WTC11 (cell line): ENCODE measurements at regions not wholly inside any gene's neighbourhood (a gene's known extent, or its start where the extent isn't known, plus 50 kb on each side); places are given as distances from the start of the nearest gene placed in this dataset.

ENCODE experiments used
- ATAC-seq: fragments of 200-7000 bp; cut with Tn5 transposase; 2 replicates; pipeline ENCODE4 v1.10.0; 2021; ENCODE audit warnings: mild to moderate bottlenecking, moderate library complexity
- CTCF ChIA-PET: fragments of 300-600 bp; sonication (Branson Sonifier 250); formaldehyde crosslinking; loops from one replicate; lab custom pipeline; 2021; ENCODE audit warnings: antibody characterized with exemption; lab: Charles Lee
- POLR2A ChIA-PET: fragments of 350-600 bp; sonication (Branson Sonifier 250); formaldehyde crosslinking; loops from one replicate; lab custom pipeline; 2021; ENCODE audit warnings: antibody characterized with exemption; lab: Charles Lee
- DNase-seq: peaks from one replicate; pipeline ENCODE4 v3.0.0; 2021; ENCODE audit warnings: low spot score
- H3K27ac Mint-ChIP-seq: 2 replicates; pipeline ENCODE4 v1.8.0; 2021; ENCODE audit warnings: mixed read lengths
- H3K27me3 Mint-ChIP-seq: 2 replicates; pipeline ENCODE4 v1.8.0; 2021; ENCODE audit warnings: low read depth, mild to moderate bottlenecking, moderate library complexity, mixed read lengths
- H3K36me3 Mint-ChIP-seq: 2 replicates; pipeline ENCODE4 v1.8.0; 2021; ENCODE audit warnings: mixed read lengths
- H3K4me1 Mint-ChIP-seq: 2 replicates; pipeline ENCODE4 v1.8.0; 2022; ENCODE audit warnings: mixed read lengths
- H3K4me3 Mint-ChIP-seq: 2 replicates; pipeline ENCODE4 v1.8.0; 2021; ENCODE audit warnings: mild to moderate bottlenecking, moderate library complexity, mixed read lengths
- H3K9me3 Mint-ChIP-seq: 2 replicates; pipeline ENCODE4 v1.8.0; 2021; ENCODE audit warnings: mixed read lengths
- ELF4 ChIP-seq: sonication (generic); formaldehyde crosslinking; IDR thresholded peaks from 2 replicates; pipeline ENCODE4 v1.8.1; 2022; ENCODE audit warnings: low read depth, mild to moderate bottlenecking, moderate library complexity, missing genetic modification reagents
- ESRRA ChIP-seq: sonication (generic); formaldehyde crosslinking; IDR thresholded peaks from 2 replicates; pipeline ENCODE4 v1.8.1; 2022; ENCODE audit warnings: mild to moderate bottlenecking, missing genetic modification reagents, borderline replicate concordance
- HMGXB4 ChIP-seq: sonication (generic); formaldehyde crosslinking; IDR thresholded peaks from 2 replicates; pipeline ENCODE4 v1.8.1; 2023; ENCODE audit warnings: mild to moderate bottlenecking, moderate library complexity, missing genetic modification reagents
- IRF1 ChIP-seq: sonication (generic); formaldehyde crosslinking; IDR thresholded peaks from 2 replicates; pipeline ENCODE4 v1.8.0; 2023; ENCODE audit warnings: missing genetic modification reagents
- MXD4 ChIP-seq: fragments of 250-450 bp; sonication (Bioruptor Pico); IDR thresholded peaks from 2 replicates; pipeline ENCODE4 v1.8.0; 2021; ENCODE audit warnings: mild to moderate bottlenecking, moderate library complexity, borderline replicate concordance
- MYBL2 ChIP-seq: sonication (generic); formaldehyde crosslinking; IDR thresholded peaks from 2 replicates; pipeline ENCODE4 v1.8.1; 2023; ENCODE audit warnings: mild to moderate bottlenecking, moderate library complexity, missing genetic modification reagents
- NR1H2 ChIP-seq: sonication (generic); formaldehyde crosslinking; IDR thresholded peaks from 2 replicates; pipeline ENCODE4 v1.9.0; 2021; ENCODE audit warnings: mild to moderate bottlenecking, moderate library complexity, missing genetic modification reagents
- SMAD4 ChIP-seq: sonication (generic); formaldehyde crosslinking; IDR thresholded peaks from 2 replicates; pipeline ENCODE4 v1.8.0; 2022; ENCODE audit warnings: mild to moderate bottlenecking, missing genetic modification reagents
- SP1 ChIP-seq: sonication (generic); formaldehyde crosslinking; conservative IDR thresholded peaks from 2 replicates; pipeline ENCODE4 v1.8.1; 2022; ENCODE audit warnings: missing genetic modification reagents
- ZNF232 ChIP-seq: sonication (generic); formaldehyde crosslinking; IDR thresholded peaks from 2 replicates; pipeline ENCODE4 v1.8.0; 2022; ENCODE audit warnings: mild to moderate bottlenecking, missing genetic modification reagents
- ZNF416 ChIP-seq: fragments of 250-450 bp; sonication (Bioruptor Pico); IDR thresholded peaks from 2 replicates; pipeline ENCODE4 v1.9.0; 2021; ENCODE audit warnings: mild to moderate bottlenecking, inconsistent platforms
- TF ChIP-seq, protein P1 (sequence below): sonication (generic); formaldehyde crosslinking; IDR thresholded peaks from 2 replicates; pipeline ENCODE4 v1.8.1; 2023; ENCODE audit warnings: mild to moderate bottlenecking, missing genetic modification reagents
- TF ChIP-seq, protein P2 (sequence below): fragments of 250-450 bp; sonication (Bioruptor Pico); IDR thresholded peaks from 2 replicates; pipeline ENCODE4 v1.9.0; 2021; ENCODE audit warnings: mild to moderate bottlenecking, borderline replicate concordance
- TF ChIP-seq, protein P3 (sequence below): sonication (generic); formaldehyde crosslinking; conservative IDR thresholded peaks from 2 replicates; pipeline ENCODE4 v1.8.1; 2022; ENCODE audit warnings: mild to moderate bottlenecking, missing genetic modification reagents

- TF ChIP-seq, protein P1, sequence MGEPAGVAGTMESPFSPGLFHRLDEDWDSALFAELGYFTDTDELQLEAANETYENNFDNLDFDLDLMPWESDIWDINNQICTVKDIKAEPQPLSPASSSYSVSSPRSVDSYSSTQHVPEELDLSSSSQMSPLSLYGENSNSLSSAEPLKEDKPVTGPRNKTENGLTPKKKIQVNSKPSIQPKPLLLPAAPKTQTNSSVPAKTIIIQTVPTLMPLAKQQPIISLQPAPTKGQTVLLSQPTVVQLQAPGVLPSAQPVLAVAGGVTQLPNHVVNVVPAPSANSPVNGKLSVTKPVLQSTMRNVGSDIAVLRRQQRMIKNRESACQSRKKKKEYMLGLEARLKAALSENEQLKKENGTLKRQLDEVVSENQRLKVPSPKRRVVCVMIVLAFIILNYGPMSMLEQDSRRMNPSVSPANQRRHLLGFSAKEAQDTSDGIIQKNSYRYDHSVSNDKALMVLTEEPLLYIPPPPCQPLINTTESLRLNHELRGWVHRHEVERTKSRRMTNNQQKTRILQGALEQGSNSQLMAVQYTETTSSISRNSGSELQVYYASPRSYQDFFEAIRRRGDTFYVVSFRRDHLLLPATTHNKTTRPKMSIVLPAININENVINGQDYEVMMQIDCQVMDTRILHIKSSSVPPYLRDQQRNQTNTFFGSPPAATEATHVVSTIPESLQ (CRISPR knock-in tag), result no peak
- TF ChIP-seq ZNF232 (CRISPR knock-in tag) (no peak), SP1 (CRISPR knock-in tag) (no peak), NR1H2 (CRISPR knock-in tag) (no peak), MYBL2 (no peak)
- TF ChIP-seq, protein P2, sequence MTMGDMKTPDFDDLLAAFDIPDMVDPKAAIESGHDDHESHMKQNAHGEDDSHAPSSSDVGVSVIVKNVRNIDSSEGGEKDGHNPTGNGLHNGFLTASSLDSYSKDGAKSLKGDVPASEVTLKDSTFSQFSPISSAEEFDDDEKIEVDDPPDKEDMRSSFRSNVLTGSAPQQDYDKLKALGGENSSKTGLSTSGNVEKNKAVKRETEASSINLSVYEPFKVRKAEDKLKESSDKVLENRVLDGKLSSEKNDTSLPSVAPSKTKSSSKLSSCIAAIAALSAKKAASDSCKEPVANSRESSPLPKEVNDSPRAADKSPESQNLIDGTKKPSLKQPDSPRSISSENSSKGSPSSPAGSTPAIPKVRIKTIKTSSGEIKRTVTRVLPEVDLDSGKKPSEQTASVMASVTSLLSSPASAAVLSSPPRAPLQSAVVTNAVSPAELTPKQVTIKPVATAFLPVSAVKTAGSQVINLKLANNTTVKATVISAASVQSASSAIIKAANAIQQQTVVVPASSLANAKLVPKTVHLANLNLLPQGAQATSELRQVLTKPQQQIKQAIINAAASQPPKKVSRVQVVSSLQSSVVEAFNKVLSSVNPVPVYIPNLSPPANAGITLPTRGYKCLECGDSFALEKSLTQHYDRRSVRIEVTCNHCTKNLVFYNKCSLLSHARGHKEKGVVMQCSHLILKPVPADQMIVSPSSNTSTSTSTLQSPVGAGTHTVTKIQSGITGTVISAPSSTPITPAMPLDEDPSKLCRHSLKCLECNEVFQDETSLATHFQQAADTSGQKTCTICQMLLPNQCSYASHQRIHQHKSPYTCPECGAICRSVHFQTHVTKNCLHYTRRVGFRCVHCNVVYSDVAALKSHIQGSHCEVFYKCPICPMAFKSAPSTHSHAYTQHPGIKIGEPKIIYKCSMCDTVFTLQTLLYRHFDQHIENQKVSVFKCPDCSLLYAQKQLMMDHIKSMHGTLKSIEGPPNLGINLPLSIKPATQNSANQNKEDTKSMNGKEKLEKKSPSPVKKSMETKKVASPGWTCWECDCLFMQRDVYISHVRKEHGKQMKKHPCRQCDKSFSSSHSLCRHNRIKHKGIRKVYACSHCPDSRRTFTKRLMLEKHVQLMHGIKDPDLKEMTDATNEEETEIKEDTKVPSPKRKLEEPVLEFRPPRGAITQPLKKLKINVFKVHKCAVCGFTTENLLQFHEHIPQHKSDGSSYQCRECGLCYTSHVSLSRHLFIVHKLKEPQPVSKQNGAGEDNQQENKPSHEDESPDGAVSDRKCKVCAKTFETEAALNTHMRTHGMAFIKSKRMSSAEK, result no peak
- TF ChIP-seq, protein P3, sequence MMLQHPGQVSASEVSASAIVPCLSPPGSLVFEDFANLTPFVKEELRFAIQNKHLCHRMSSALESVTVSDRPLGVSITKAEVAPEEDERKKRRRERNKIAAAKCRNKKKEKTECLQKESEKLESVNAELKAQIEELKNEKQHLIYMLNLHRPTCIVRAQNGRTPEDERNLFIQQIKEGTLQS (CRISPR knock-in tag), result no peak
Measured at GRCh38 chr4:43126595-43126994, 234.1 kb downstream of the GRXCR1 start (continued).

GRCh38 chr4:43130228-43131021 lies 237.9 kb downstream of the GRXCR1 start:
- Mint-ChIP-seq H3K27ac (peak overlapping the region; percentile 38; the same call in 1 of the 2 replicates), H3K4me1 (peaks cover 28% of the 10 kb centered on the region), H3K4me3 (no peak overlapping the region), H3K36me3 (no peaks in the 10 kb centered on the region; the same call in 1 of the 2 replicates), H3K9me3 (peaks cover 6% of the 10 kb centered on the region), H3K27me3 (peaks cover 22% of the 10 kb centered on the region)
- POLR2A ChIA-PET, result no interaction called here
- DNase-seq (no peak), ATAC-seq (peak; percentile 82)
- CTCF ChIA-PET, result interaction anchor here (2.2 kb wide), 1 partner anchor 1295 kb away, joined by 11 read pairs; no protein-coding TSS in a partner anchor
- TF ChIP-seq ESRRA (no peak), IRF1 (CRISPR knock-in tag) (no peak), ELF4 (CRISPR knock-in tag) (no peak), SMAD4 (CRISPR knock-in tag) (no peak), MXD4 (no peak), ZNF416 (no peak), NR1H2 (CRISPR knock-in tag) (no peak), HMGXB4 (CRISPR knock-in tag) (no peak)
